Inferior parietal cortex (tissue), 1 donor: ENCODE measurements at regions not wholly inside any gene's neighbourhood (a gene's known extent, or its start where the extent isn't known, plus 50 kb on each side); places are given as distances from the start of the nearest gene placed in this dataset.
"Not testable (repeated sequence)": the region's sequence is repeated elsewhere in the genome, so short reads cannot be mapped to it uniquely, and the experiment has no call there.

Experiments used
- DNase-seq: peaks from one replicate; pipeline ENCODE4 v3.0.0-alpha.2; 2016; ENCODE audit errors: extremely low spot score

DNA sequence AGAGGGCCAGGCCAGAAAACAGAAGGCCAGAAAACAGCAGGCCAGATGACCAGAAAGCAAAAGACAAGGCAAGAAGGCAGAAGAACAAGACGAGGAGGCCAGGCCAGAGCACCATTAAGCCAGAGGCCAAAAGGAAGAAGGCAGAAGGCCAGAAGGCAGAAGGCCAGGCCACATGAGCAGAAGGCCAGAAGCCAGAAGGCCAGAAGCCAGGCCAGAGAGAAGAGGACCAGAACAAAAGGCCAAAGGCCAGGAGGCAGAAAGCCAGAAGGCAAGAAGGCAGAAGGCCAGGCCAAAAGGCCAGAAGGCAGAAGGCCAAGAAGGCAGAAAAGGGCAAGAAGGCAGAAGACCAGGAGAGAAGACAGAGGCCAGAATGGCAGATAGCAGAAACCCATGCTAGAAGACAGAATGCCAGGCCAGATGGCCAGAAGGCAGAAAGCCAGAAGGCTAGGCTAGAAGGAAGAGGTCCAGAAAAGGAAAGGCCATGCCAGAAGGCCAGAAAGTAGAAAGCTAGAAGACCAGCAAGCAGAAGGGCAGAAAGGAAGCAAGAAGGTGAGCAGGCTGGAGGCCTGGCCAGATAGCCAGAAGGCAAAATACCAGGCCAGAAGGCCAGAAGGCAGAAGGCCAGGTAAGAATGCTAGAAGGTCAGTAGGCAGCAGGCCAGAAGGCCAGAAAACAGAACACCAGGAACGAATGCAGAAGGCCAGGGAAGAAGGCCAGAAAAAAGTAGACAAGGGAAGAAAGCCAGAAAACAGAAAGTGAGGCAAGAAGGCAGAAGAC is 187.6 kb downstream of the TUBA3C start:
- no peak for DNase-seq

DNA sequence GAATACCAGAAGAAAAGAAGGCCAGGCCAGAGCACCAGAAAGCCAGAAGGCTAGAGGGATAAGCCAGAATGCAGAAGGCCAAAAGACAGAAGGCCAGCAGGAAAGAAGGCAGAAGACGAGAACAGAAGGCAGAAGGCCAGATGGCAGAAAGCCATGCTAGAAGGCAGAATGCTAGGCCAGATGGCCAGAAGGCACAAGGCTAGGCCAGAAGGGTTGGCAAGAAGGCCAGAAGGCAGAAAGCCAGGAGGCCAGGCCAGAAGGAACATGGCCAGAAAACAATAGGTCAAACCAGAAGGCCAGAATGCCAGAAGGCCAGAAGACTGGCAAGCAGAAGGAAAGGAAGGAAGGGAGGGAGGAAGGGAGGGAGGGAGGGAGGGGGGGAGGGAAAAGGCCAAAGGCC is 188.8 kb downstream of the TUBA3C start:
- DNase-seq, result no peak

DNA sequence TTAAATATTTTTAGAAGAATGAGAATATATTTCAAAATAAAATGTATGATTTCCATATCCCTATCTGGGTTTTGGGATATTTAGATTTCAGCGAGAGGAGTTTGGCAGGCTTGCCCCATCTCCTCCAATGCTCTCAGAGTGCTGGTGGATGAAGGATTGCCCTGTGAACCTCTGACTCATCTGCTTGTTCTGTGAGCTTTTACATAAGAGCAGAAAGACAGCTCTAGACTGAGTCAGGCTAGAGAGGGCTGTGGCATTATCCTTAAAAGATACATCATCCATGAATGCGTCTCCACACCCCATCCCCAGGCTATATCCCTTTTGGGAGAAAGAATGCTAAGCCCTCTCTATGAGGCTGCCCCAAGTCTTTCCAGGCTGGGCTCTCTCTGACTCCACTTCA is 190.6 kb downstream of the TUBA3C start:
- DNase-seq, result no peak

DNA sequence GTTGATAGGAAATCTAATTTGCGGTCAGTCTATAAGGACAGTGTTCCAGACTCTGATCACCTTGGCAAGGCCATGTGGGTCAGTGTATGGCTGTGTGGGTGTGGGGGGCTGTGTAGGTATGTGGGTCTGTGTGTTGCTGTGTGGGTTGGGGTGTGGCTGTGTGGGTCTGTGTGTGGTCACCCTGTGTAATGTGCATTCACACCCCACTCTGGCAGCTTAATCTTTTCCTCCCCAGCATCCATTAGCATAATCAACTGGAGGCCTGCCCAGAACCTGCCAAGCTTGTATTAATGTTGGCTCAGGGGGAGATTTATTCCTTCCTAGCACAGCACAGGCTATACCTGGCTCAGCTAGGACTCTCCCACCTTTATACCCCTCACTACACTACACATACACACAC is 203.2 kb downstream of the TUBA3C start:
- no peak for DNase-seq

DNA sequence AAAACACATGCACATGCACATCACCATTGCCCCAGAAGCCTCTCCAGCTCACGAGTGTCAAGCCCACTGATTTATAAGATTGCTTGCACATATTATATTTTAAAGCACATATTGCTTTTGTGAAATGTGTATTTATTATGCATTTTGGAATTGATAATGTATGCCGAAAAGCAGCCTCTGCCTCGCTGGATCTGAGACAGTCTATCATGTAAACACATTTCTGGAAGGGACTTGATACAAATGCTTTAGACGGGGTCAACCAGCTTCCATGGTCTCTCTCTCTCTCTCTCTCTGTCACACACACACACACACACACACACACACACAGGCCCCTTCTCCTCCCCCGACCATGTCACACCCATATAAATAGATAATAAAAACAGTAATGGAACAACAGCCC is 203.8 kb downstream of the TUBA3C start:
- DNase-seq, result no peak

DNA sequence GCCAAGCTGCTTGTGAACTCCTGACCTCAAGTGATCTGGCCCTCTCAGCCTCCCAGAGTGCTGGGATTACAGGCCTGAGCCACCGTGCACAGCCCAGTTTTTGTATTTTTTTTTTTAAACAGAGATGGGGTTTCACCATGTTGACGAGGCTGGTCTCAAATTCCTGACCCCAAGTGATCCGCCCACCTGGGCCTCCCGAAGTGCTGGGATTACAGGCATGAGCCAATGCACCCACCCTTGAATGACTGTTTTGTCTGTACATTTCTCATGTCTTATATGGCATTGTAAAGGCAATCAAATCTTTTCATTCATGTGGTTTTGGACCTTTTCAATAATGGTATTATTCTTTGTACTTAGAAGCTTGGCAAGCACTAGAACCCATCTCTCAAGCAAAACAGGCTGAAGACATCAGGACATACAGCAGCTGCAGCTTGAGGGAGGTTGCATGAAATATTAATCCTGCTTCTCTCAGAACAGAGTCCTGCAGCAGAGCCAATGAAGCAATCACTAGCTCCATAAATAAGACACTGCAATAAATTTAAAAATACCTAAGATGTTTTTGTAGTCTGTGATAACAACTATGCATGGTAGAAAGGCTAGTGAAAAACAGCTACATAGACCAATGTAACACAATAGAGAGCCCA is 209.9 kb downstream of the TUBA3C start:
- no peak for DNase-seq

DNA sequence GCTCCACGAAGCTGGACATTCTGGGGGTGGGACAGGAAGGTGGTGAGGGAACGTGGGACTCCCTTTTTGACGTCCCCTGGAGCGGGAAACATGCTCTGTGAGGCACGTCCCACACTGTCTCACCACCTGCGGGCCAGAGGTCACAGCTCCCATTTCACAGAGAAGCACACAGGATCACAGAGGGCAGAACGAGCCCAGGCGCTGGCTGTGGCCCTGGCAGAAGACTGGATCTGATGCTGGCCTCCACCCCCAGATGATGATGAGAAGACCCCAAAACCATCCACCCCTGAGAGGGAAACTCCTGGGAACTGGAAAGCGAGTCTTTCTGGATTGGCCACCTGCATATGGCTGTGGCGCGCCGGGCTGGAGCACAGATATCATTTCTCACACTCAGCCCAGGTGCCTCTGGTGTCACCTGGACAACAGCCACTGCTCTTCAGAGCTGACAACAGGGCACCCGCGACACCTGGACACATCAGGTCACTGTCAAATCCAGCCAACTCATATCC is 216.2 kb downstream of the TUBA3C start:
- no peak for DNase-seq

DNA sequence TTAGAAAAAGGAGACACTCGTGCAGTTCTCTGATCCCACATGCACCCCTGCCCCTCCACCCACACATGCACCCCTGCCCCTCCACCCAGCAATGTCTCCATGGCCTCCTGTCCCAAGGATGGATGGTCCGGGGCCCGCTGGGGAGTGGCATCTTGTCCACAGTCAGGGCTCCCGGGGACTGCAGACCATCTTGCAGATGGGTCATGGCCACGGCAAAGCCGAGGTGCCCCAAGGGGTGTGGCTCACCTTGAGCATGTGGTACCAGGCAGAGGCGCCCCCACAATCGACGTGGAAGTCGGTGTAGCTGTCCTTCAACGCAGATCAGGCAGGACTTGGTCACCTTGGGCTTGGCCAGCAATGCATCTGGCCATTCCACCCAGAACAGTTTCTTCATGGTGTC is 216.7 kb downstream of the TUBA3C start:
- no peak for DNase-seq

DNA sequence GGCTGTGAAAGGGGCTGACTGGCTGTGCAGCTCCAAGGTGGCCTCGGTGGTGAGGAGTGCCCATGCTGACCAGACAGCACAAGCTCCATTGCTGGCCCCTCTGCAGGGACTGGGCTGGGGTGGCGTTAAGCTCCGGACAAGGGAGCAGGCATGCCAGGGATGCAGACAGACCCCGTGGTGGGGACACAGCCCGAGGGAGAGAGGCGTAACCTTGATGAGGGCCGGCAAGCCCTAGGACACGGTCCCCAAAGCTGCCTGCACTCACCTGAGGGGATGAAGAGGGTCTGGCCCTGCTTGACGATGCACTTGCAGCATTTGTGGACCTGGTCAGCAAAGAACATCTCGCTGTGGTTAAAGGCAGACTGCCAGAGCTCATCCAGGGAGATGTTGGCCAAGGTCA is 217.9 kb downstream of the TUBA3C start:
- not testable (repeated sequence) for DNase-seq

DNA sequence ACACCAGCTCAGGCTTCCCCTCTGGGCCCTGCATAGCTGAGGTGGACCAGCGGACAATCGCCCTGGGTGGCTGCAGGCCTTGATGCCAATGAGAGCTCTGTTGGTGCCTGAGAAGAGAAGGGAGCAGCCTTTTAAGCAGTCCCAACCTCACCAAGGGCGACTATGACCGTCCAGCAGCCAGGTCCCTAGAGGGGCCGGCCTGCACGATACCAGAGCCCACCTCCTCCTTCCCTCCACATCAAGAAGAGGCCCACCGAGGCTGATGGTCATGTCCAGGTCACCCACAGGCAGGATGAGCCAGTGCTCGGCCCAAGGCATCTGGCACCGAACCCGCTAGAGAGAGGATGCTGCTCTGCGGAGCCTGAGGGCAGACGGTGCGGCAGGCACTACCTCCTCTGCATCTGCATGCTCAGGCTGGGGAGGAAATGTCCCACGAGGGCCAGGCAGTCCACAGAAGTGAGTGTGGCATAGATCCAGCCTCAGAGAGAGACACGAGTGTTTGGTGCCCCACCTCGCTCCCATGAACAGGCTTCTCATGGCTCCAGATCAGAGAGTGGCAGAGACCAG is 219.4 kb downstream of the TUBA3C start:
- DNase-seq, result no peak

DNA sequence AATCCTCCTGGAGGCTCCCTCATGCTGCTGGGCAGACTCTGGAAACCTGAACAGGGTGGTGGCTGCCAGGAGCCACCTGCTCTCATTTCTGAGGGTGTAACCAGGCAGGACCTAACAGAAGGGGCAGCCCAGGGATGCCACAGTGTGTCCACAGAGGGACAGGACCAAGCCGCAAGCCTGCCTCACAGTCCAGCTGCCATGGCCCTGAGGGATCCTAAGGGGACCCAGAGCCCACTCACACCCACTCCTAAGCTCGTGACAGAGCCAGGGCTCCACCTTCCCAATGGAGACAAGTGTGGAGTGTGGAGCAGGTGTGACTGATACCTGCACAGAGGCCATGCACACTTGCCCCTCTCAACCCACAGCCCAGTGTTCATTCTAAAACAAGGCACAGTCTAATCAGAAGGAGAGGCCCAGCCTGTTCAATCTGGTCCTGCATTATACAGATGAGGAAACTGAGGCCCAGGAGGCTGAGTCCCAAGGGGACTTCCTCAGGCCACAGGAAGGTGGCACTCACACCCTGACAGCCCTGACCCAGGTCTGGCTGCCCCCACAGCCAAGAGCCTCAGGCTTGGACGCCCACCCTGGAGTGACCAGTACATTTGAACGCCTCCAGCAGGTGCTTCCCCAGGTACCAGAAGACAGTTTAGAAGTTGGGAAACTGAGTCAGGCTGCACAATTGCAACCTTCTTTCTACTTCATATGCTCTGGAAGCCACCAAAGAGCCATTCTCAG is 220.1 kb downstream of the TUBA3C start:
- no peak for DNase-seq

DNA sequence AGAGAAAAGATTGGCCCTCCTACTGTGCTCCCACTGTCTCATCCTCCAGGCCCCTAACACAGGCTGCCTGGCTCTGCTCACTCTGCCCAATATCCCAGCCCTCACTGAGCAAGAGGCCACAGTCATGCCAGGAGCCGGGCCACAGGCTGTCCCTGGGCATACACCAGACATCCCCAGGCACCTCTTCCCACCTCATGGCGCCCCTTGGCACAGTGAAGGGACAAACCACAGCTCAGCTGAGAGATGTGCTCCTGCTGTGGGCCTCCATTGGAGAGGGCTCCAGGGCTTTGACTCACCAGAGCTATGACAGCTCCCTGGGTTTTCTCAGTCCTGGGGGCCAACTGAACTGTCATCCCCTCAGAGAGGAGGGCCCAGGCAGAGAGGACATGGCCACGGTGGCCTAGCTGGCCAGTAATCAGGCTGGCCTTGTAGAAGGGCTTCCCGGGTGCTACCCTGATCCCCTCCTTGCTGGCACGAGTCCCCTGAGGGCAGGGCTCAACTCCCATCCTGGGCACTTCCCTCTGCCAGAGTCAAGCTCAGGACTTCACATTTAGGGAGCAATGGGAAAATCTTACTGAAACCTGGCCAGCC is 220.9 kb downstream of the TUBA3C start:
- no peak for DNase-seq

DNA sequence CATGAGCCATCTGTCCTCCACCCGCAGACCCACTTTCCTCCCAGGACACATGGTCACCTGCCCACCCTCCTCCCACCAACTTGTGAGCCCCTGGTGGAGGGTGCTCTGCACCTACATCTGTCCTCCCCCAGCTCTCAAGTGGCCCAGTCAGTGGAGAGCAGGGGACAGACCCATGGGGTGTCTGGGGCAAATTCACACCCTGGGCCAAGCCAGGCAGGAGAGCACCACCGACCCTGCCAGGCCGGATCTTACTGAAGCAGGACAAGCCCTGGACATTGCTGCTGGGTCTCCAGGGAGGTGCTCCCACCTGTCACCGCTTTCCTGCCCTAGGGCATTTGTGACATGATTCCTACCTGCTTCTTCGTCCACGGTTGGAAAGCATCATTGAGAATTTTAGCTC is 221.6 kb downstream of the TUBA3C start:
- DNase-seq, result no peak

DNA sequence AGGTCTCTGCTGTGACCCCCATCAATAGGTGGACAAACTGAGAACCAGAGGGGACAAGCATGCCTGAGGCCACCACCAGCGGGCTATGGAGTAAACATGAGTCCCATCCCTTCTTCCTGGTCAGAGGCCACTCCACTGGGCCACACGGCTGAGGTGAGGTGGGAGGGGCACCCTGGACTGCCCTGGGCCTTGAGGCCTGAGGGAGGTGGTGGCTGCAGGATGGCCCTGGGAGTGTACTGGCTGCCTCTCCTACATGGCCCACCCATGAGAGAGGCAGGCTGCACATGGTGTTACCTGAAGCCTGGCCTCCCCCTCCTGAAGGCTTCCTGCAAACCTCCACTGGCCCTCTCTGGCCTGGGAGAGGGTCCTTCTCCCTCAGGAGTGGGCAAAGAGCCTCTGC is 222.4 kb downstream of the TUBA3C start:
- DNase-seq, result no peak

DNA sequence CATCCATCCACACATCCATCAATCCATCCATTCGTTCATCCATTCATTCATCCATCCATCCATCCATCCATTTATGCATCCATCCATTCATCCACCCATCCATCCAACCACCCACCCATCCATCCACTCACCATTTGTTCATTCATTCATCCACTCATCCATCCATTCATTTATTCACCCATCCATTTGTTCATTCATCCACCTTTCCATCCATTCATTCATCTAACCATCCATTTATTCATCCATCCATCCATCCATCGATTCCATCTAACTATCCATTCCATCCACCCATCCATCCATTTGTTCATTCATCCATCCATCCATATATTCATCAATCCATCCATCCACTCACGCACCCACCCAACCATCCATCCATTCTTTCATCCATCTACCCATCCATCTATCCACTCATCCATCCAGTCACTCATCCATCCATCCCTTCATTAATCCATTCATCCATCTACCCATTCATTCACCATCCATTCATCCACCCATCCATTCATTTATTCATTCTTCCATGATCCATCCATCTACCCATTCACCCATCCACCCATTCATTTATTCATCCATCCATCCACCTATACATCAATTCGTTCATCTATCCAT is 225.0 kb downstream of the TUBA3C start:
- DNase-seq, result no peak

DNA sequence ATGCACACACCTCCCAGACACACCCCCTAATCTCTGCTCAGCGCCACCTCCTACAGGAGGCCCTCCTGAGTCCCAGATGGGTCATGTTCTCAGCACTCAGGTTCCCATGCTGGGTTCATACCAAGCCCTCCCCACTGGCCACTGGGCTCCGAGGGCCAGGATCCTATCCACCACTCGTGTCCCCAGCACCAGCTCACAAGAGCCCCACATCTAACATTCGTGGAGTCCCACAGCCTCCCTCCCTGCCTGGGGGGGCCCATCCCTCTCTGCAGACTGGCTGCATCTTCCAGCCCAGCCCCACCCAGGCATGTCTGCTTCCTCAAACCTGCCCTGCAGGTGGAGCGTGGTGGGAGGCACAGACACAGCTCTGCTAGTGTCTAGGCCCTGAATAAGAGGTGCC is 227.4 kb downstream of the TUBA3C start:
- no peak for DNase-seq

DNA sequence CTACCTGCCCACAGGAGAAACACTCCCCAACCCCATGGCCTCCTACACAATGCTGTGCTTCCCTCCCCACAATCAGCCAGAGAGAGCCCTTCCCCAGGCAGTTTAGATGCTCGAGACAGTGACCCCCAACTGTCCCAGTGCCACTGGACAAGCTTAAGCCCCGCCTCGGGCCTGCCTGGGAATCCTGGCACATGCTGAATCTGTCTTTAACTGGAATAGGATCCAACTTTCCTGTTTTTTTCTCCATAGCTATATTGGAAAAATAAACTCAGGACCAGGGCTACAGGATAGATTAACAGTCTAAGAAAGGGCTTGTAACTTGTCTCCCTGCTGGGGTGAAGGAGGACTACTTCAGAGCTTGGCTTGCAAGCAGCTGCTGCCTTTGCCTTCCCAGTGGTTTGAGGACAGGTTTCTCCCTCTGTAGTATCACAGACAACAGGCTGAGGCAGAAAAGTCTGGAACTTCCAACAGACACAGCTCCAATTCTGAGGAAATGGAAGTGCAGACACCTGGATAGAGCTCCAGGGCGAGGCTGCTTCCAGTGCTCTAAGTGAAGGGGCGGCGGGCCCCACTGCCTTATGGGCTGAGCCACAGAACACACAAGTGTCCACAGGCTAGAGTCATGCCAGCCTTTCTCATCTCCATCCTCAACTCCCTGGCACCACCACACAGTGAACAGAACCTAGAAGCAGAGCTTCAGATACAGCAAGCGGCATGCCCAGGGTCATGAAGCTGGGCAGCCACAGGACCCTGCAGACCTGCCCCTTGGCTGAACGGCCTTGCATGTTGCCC is 228.3 kb downstream of the TUBA3C start:
- no peak for DNase-seq

DNA sequence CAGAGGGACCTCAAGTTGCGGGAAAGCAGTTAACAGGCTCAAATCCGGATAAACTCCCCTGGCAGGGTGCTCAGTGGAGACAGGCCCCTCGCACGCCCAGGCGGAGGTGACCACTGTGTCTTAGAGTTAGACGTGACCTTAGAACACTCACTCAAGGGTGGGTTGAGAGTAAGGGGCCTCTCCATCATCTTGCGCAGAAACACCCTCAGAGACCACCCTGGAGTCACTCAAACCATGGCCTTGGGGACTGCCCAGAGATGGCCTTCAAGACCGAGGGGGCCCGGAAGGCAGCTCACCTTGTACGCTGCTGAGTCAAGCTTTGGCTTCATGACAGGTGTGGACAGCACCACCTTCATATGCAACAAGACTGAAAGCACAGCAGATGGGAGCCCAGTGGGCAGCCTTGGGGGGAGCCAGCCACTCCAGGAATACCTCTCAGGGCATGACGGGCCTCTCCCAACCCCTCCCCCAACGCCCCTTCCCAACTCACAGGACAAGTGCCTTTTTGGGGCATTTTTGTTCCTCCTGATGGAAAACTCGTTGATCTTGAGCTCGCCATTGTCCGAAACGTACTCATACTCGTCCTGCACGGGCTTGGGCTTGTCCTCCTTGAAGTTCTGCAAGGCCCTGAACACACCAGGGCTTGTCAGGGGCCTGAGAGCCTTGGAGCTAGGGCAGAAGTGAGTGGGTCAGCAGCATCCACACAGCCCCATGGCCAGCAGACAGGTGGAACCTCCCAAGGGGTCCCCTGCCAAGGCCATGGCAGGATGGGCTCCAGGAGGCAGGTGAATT is 229.2 kb downstream of the TUBA3C start:
- DNase-seq, result no peak

DNA sequence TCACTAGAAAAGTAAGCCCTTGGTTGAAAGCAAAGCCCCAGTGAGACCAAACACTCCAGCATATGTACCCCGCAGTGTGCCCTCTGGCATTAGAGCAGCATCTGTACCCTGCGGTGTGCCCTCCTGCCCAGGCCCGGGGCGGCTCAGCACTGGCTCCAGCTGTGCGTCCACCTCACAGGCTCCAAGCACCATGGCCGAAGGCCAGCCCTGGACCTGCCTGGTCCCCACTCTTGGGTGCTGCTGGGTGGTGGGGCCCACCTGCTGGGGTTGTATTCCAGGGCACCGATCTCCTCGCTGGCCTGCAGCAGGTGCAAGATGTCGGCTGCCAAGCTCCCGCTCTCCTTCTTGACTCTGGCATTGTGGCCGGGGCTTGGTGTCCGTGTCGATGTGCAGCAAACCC is 230.2 kb downstream of the TUBA3C start:
- no peak for DNase-seq

DNA sequence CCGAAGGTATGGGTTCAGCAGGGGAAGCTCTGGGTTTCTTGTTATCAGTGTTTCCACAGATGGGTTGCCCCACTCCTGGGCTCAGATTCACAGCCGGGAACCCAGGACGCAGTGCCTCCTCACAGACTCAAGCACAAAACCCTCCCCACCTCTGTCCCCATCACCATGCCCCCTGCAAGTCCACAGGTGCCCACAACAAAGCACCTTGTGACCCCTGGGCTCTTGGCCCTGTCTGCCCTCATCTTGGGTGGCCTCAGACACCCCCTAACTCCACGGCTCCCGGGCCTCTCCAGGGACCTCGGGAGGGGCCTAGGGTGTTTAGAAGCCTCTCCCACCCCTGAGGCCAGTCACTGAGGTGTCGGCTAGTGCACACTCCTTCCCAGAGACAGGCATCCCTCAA is 231.7 kb downstream of the TUBA3C start:
- DNase-seq, result no peak
